Omental fat pad (tissue), 3 donors: ENCODE measurements at regions not wholly inside any gene's neighbourhood (a gene's known extent, or its start where the extent isn't known, plus 50 kb on each side); places are given as distances from the start of the nearest gene placed in this dataset.

ENCODE experiments used
- ATAC-seq: fragments of 150-250 bp; one replicate; pipeline ENCODE4 v1.9.1; 2016; ENCODE audit warnings: mild to moderate bottlenecking, moderate library complexity; ENCODE audit not compliant: low FRiP score
- DNase-seq: peaks from one replicate; pipeline ENCODE4 v3.0.0-alpha.2; 2019; ENCODE audit warnings: low spot score
- CTCF ChIP-seq, 3 donors: fragments of 450-650 bp; IDR thresholded peaks; one replicate each; pipeline ENCODE4 v1.5.1; 2016 to 2017; ENCODE audit warnings: antibody characterized with exemption in 3 of 3, mild to moderate bottlenecking in 3 of 3, moderate library complexity in 2 of 3

- no peak for TF ChIP-seq CTCF (IDR thresholded peaks at IDR 0.05)
- no peak for DNase-seq
- ATAC-seq: no peak
Observed at GRCh38 chr6:79778816-79779215, 147.7 kb downstream of the SH3BGRL2 start.

GRCh38 chr6:79777713-79778579 is 146.8 kb downstream of the SH3BGRL2 start:
- peak; percentile 83 for ATAC-seq
- peak; percentile 60 for DNase-seq
- peak in 2 of 3 donors; percentile 56 to 84 for TF ChIP-seq CTCF (IDR thresholded peaks at IDR 0.05)

- DNase-seq (no peak), ATAC-seq (no peak)
- no peak for TF ChIP-seq CTCF (IDR thresholded peaks at IDR 0.05)
Observed at GRCh38 chr6:79776076-79776475, 144.9 kb downstream of the SH3BGRL2 start.

GRCh38 chr6:79775222-79775621 is 144.1 kb downstream of the SH3BGRL2 start:
- TF ChIP-seq CTCF (IDR thresholded peaks at IDR 0.05): no peak
- no peak for ATAC-seq
- DNase-seq: no peak

GRCh38 chr6:79764747-79765146 is 133.6 kb downstream of the SH3BGRL2 start:
- TF ChIP-seq CTCF (IDR thresholded peaks at IDR 0.05): no peak
- DNase-seq (no peak), ATAC-seq (no peak)

GRCh38 chr6:79763301-79763700 is 132.2 kb downstream of the SH3BGRL2 start:
- no peak for TF ChIP-seq CTCF (IDR thresholded peaks at IDR 0.05)
- no peak for ATAC-seq
- DNase-seq: no peak

GRCh38 chr6:79762370-79762769 is 131.2 kb downstream of the SH3BGRL2 start:
- no peak for ATAC-seq
- no peak for TF ChIP-seq CTCF (IDR thresholded peaks at IDR 0.05)
- DNase-seq: no peak
